ENCODE measurements at regions not wholly inside any gene's neighbourhood (a gene's known extent, or its start where the extent isn't known, plus 50 kb on each side); places are given as distances from the start of the nearest gene placed in this dataset.

- no peak for DNase-seq
These were observed 241.1 kb downstream of the TLR4 start for GRCh38 chr9:117945286-117945685.

GRCh38 chr9:117951127-117951526 lies 246.9 kb downstream of the TLR4 start:
- DNase-seq = no peak

- DNase-seq = no peak
These were observed 248.4 kb downstream of the TLR4 start for GRCh38 chr9:117952581-117952980.

- no peak for DNase-seq
These were observed 253.1 kb downstream of the TLR4 start for GRCh38 chr9:117957267-117957666.

GRCh38 chr9:117958726-117959125 lies 254.5 kb downstream of the TLR4 start:
- DNase-seq = no peak

GRCh38 chr9:117963493-117964090 lies 259.4 kb downstream of the TLR4 start:
- DNase-seq = no peak

- DNase-seq = no peak
These were observed 266.3 kb downstream of the TLR4 start for GRCh38 chr9:117970276-117971050.

- no peak for DNase-seq
These were observed 269.9 kb downstream of the TLR4 start for GRCh38 chr9:117974108-117974507.

GRCh38 chr9:117979914-117980313 lies 275.7 kb downstream of the TLR4 start:
- DNase-seq = no peak

GRCh38 chr9:117987945-117988344 lies 283.7 kb downstream of the TLR4 start:
- DNase-seq = no peak

GRCh38 chr9:117992006-117992405 lies 287.8 kb downstream of the TLR4 start:
- DNase-seq = no peak

GRCh38 chr9:118000581-118000980 lies 296.4 kb downstream of the TLR4 start:
- no peak for DNase-seq

GRCh38 chr9:118003240-118003639 lies 299.0 kb downstream of the TLR4 start:
- DNase-seq = no peak

GRCh38 chr9:118008246-118008645 lies 304.0 kb downstream of the TLR4 start:
- DNase-seq = no peak

GRCh38 chr9:118009614-118010013 lies 305.4 kb downstream of the TLR4 start:
- DNase-seq = no peak

- no peak for DNase-seq
These were observed 313.5 kb downstream of the TLR4 start for GRCh38 chr9:118017607-118018122.

- no peak for DNase-seq
These were observed 319.4 kb downstream of the TLR4 start for GRCh38 chr9:118023644-118024043.

GRCh38 chr9:118028225-118028624 lies 324.0 kb downstream of the TLR4 start:
- DNase-seq = no peak

GRCh38 chr9:118029425-118029824 lies 325.2 kb downstream of the TLR4 start:
- no peak for DNase-seq

- DNase-seq = no peak
These were observed 330.5 kb downstream of the TLR4 start for GRCh38 chr9:118034701-118035100.

- DNase-seq = no peak
These were observed 334.5 kb downstream of the TLR4 start for GRCh38 chr9:118038713-118039112.

- DNase-seq = no peak
These were observed 354.0 kb downstream of the TLR4 start for GRCh38 chr9:118058227-118058626.

GRCh38 chr9:118059484-118060278 lies 355.5 kb downstream of the TLR4 start:
- no peak for DNase-seq

GRCh38 chr9:118083161-118083560 lies 379.0 kb downstream of the TLR4 start:
- no peak for DNase-seq
